Neural cell (in vitro differentiated cells): ENCODE measurements at regions not wholly inside any gene's neighbourhood (a gene's known extent, or its start where the extent isn't known, plus 50 kb on each side); places are given as distances from the start of the nearest gene placed in this dataset.

Experiments
- H2AFZ ChIP-seq: fragments of 200-600, 300-800 bp; sonication (generic), shearing (Covaris generic); 2 replicates; pipeline ENCODE4 v1.6.0; 2014; ENCODE audit warnings: low read depth, mild to moderate bottlenecking, antibody characterized with exemption, low read length, moderate library complexity
- H3F3A ChIP-seq: fragments of 200-600 bp; shearing (Covaris generic); 2 replicates; pipeline ENCODE4 v1.6.1; 2016; ENCODE audit warnings: mild to moderate bottlenecking, moderate library complexity, mixed read lengths, antibody characterized with exemption, low read length; ENCODE audit not compliant: insufficient read depth, poor library complexity, severe bottlenecking
- H3K27ac ChIP-seq: fragments of 200-600, 300-800 bp; sonication (generic), shearing (Covaris generic); 2 replicates; pipeline ENCODE4 v1.5.1; 2014; ENCODE audit warnings: mild to moderate bottlenecking, low read length, moderate library complexity
- H3K27me3 ChIP-seq: fragments of 300-800, 200-600 bp; sonication (generic), shearing (Covaris generic); 2 replicates; pipeline ENCODE4 v1.6.0; 2014; ENCODE audit warnings: mild to moderate bottlenecking, low read depth, low read length, moderate library complexity; ENCODE audit not compliant: insufficient read depth
- H3K36me3 ChIP-seq: fragments of 300-800, 200-600 bp; sonication (generic), shearing (Covaris generic); 2 replicates; pipeline ENCODE4 v1.5.1; 2014; ENCODE audit warnings: mild to moderate bottlenecking, antibody characterized with exemption, low read length, moderate library complexity; ENCODE audit not compliant: insufficient read depth
- H3K4me2 ChIP-seq: fragments of 300-800, 200-600 bp; sonication (generic), shearing (Covaris generic); 2 replicates; pipeline ENCODE4 v1.6.0; 2014; ENCODE audit warnings: mild to moderate bottlenecking, low read length
- H3K4me3 ChIP-seq: fragments of 300-800, 200-600 bp; sonication (generic), shearing (Covaris generic); 2 replicates; pipeline ENCODE4 v1.5.1; 2014; ENCODE audit warnings: mild to moderate bottlenecking, low read length, moderate library complexity
- H3K79me2 ChIP-seq: fragments of 200-600 bp; shearing (Covaris generic); replicated peaks from 2 replicates; pipeline ENCODE4 v1.6.0; 2014; ENCODE audit warnings: mild to moderate bottlenecking, low read length, moderate library complexity; ENCODE audit not compliant: insufficient read depth
- H3K9ac ChIP-seq: fragments of 300-800, 200-600 bp; sonication (generic), shearing (Covaris generic); 2 replicates; pipeline ENCODE4 v1.6.1; 2016; ENCODE audit warnings: mild to moderate bottlenecking, low read length, mixed read lengths
- H3K9me2 ChIP-seq: fragments of 200-600 bp; shearing (Covaris generic); 2 replicates; pipeline ENCODE4 v1.6.1; 2016; ENCODE audit warnings: mild to moderate bottlenecking, low read length, mixed read lengths; ENCODE audit not compliant: insufficient read depth
- H3K9me3 ChIP-seq: fragments of 200-600, 300-800 bp; sonication (generic), shearing (Covaris generic); 2 replicates; pipeline ENCODE4 v1.6.1; 2016; ENCODE audit warnings: mild to moderate bottlenecking, mixed run types, low read length, moderate library complexity, mixed read lengths
- H4K20me1 ChIP-seq: fragments of 200-600 bp; shearing (Covaris generic); 2 replicates; pipeline ENCODE4 v1.6.1; 2016; ENCODE audit warnings: mild to moderate bottlenecking, mixed run types; ENCODE audit not compliant: insufficient read depth
- CTCF ChIP-seq: fragments of 450-650 bp; IDR thresholded peaks from 2 replicates; pipeline ENCODE4 v1.5.1; 2014; ENCODE audit warnings: antibody characterized with exemption, mild to moderate bottlenecking, moderate library complexity; ENCODE audit not compliant: poor library complexity, severe bottlenecking
- EP300 ChIP-seq: fragments of 450-650 bp; conservative IDR thresholded peaks from 2 replicates; pipeline ENCODE4 v1.6.1; 2014; ENCODE audit warnings: antibody characterized with exemption, mild to moderate bottlenecking, moderate library complexity; ENCODE audit not compliant: poor library complexity, severe bottlenecking
- EZH2 ChIP-seq: fragments of 200-600, 300-800 bp; shearing (Covaris generic), sonication (generic); IDR thresholded peaks from 2 replicates; pipeline ENCODE4 v1.6.1; 2014; ENCODE audit warnings: antibody characterized with exemption, low read length, borderline replicate concordance, mild to moderate bottlenecking; ENCODE audit not compliant: insufficient read depth, poor library complexity, severe bottlenecking
- MXI1 ChIP-seq: fragments of 450-650 bp; conservative IDR thresholded peaks from 2 replicates; pipeline ENCODE4 v1.6.1; 2014; ENCODE audit warnings: antibody characterized with exemption, mild to moderate bottlenecking; ENCODE audit not compliant: poor library complexity, severe bottlenecking
- POLR2AphosphoS5 ChIP-seq: IDR thresholded peaks from 2 replicates; pipeline ENCODE4 v1.6.1; 2012
- RAD21 ChIP-seq: fragments of 450-650 bp; conservative IDR thresholded peaks from 2 replicates; pipeline ENCODE4 v1.6.1; 2014; ENCODE audit warnings: antibody characterized with exemption, mild to moderate bottlenecking, moderate library complexity
- REST ChIP-seq: IDR thresholded peaks from 2 replicates; pipeline ENCODE4 v1.6.1; 2012; ENCODE audit warnings: borderline replicate concordance
- SMC3 ChIP-seq: fragments of 450-650 bp; conservative IDR thresholded peaks from 2 replicates; pipeline ENCODE4 v1.6.1; 2014; ENCODE audit warnings: antibody characterized with exemption, mild to moderate bottlenecking, moderate library complexity; ENCODE audit not compliant: poor library complexity
- TAF1 ChIP-seq: IDR thresholded peaks from 2 replicates; pipeline ENCODE4 v1.6.1; 2012; ENCODE audit warnings: low read depth

DNA sequence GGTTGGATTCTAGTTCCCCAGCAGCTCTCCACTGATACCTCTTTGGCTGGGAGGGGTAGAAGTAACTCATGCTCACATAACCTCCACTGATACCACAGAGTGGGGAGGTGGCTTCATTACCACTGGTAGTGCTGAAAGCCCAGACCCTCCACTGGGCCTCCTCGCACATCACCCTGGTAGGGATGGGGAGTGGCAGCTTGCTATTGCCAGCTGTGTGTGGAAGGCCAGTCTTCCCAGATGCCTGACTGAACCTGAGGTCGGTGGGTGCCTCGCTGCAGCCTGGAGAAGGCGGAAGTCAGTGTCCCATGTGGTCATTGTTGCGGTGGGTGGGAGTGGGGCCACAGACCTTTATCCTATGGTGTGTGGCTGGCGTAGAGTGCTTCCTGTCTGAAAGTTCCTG is 138.0 kb downstream of the TAF11L14 start:
- Histone ChIP-seq H4K20me1 (no peaks in the 10 kb centered on the region), H2AFZ (no peak overlapping the region), H3K9me3 (no peaks in the 10 kb centered on the region), H3K27me3 (no peaks in the 10 kb centered on the region), H3K79me2 (no peaks in the 10 kb centered on the region), H3K27ac (no peak overlapping the region), H3K4me2 (no peak overlapping the region), H3F3A (no peaks in the 10 kb centered on the region), H3K9me2 (no peaks in the 10 kb centered on the region), H3K9ac (no peak overlapping the region), H3K4me3 (no peak overlapping the region), H3K36me3 (no peaks in the 10 kb centered on the region)
- TF ChIP-seq EP300, result no peak
- no peak for TF ChIP-seq RAD21
- no peak for TF ChIP-seq TAF1
- no peak for TF ChIP-seq REST
- no peak for TF ChIP-seq SMC3
- TF ChIP-seq EZH2, result no peak
- TF ChIP-seq POLR2AphosphoS5, result no peak
- no peak for TF ChIP-seq CTCF
- TF ChIP-seq MXI1, result no peak

DNA sequence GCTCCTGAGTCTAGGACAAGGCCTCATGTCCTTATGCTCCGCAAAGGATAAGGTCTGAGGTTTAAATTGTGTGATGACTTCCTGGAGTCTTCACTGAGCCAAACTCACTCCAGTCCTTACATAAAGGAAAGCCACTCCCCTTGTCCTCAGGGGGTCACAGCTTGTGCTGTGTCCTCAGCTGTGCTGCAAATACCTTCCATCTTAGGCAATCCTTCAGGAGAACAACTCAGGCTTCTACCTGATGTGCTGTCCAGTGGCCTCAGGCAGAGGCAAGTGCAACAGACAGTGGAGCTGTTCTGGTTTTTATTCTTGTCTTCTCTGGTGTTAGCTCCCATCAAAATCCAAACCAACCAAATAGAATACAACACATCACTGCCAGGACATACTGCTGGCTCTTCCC is 151.5 kb downstream of the TAF11L14 start:
- Histone ChIP-seq H3K27me3 (no peaks in the 10 kb centered on the region), H3K4me3 (no peak overlapping the region), H3K36me3 (no peaks in the 10 kb centered on the region), H3K27ac (no peak overlapping the region), H2AFZ (no peak overlapping the region), H3F3A (no peaks in the 10 kb centered on the region), H4K20me1 (no peaks in the 10 kb centered on the region), H3K79me2 (no peaks in the 10 kb centered on the region), H3K9ac (no peak overlapping the region), H3K9me3 (no peaks in the 10 kb centered on the region), H3K9me2 (no peaks in the 10 kb centered on the region), H3K4me2 (no peak overlapping the region)
- TF ChIP-seq SMC3 (no peak), EP300 (no peak), EZH2 (no peak), MXI1 (no peak), CTCF (no peak), REST (no peak), TAF1 (no peak), POLR2AphosphoS5 (no peak), RAD21 (no peak)
